GM18499 (cell line): ENCODE measurements at regions not wholly inside any gene's neighbourhood (a gene's known extent, or its start where the extent isn't known, plus 50 kb on each side); places are given as distances from the start of the nearest gene placed in this dataset.
A peak's percentile ranks its signal among the peaks of the same experiment; 100 is the strongest.
"Not testable (repeated sequence)": the region's sequence is repeated elsewhere in the genome, so short reads cannot be mapped to it uniquely, and the experiment has no call there.

ENCODE experiments used
- ATAC-seq: cut with Tn5 transposase; IDR thresholded peaks from one replicate; pipeline ENCODE4 v1.9.1; 2021; ENCODE audit warnings: moderate number of reproducible peaks; ENCODE audit not compliant: insufficient read depth, unreplicated experiment

- ATAC-seq = not testable (repeated sequence)
Measured at GRCh38 chrX:76774912-76775311, 347.4 kb downstream of the MAGEE1 start.

DNA sequence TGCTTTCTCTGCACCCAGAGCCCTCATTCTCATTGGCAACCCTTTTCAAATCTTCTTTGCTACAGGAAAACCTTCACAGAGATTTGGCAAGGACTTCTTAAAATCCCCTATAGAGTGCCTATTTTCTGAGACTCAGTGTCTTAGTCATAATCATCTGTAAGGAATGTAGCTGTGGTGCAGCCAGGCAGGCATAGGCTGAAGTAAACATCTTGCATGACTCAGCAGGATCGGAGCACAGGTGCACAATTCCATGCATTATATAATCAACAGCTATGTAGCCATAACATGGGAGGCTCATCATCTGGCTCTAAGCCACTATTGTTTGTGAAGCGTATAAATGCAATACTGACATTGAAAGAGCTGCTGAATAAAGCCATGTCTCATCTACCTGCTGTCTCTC is 368.8 kb downstream of the MAGEE1 start:
- no peak for ATAC-seq

GRCh38 chrX:76802708-76803107 is 375.2 kb downstream of the MAGEE1 start:
- ATAC-seq = no peak

GRCh38 chrX:76815754-76816153 is 388.2 kb downstream of the MAGEE1 start:
- no peak for ATAC-seq

- ATAC-seq = not testable (repeated sequence)
Measured at GRCh38 chrX:76817279-76817678, 389.8 kb downstream of the MAGEE1 start.

DNA sequence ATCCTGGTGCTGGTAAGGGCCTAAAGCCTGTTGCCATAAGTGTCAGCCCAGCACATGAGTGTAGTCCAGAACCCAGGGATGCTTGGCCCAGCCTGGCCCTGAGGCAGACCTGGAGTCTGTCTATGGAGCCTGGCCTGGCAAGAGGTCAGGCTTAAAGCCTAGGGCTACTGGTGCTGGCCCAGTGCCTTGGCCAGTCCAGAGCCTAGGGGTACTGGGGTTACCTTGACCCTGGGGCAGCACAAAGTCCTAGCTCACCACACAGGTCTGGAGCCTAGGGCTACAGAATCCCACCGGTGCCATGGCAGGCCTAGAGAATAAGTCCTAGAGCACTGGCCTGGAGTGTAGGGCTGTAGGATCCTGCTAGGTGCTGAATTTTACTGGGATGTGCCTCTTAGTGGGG is 393.8 kb downstream of the MAGEE1 start:
- no peak for ATAC-seq

DNA sequence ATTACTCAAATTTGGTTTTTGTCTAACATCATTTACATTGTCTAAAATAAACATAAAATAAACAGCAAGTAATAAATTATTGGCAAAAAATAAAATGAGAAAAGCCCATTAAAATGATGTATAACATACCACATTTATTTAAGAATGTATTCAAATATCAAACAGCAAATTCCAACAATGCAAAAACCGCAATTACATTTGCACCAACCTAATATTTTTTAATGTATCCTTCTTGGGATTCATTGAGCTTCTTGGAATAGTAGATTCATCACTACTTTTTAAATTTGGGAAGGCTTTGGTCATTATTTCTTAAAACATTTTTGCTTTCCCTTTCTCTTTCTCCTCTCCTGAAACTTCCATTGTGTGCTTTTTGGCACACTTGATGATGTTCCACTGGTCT is 400.2 kb downstream of the MAGEE1 start:
- no peak for ATAC-seq

- not testable (repeated sequence) for ATAC-seq
Measured at GRCh38 chrX:76840902-76841301, 413.4 kb downstream of the MAGEE1 start.

- no peak for ATAC-seq
Measured at GRCh38 chrX:76850851-76851250, 423.3 kb downstream of the MAGEE1 start.

- no peak for ATAC-seq
Measured at GRCh38 chrX:76862509-76862908, 435.0 kb downstream of the MAGEE1 start.

GRCh38 chrX:76893930-76894329 is 466.4 kb downstream of the MAGEE1 start:
- no peak for ATAC-seq

DNA sequence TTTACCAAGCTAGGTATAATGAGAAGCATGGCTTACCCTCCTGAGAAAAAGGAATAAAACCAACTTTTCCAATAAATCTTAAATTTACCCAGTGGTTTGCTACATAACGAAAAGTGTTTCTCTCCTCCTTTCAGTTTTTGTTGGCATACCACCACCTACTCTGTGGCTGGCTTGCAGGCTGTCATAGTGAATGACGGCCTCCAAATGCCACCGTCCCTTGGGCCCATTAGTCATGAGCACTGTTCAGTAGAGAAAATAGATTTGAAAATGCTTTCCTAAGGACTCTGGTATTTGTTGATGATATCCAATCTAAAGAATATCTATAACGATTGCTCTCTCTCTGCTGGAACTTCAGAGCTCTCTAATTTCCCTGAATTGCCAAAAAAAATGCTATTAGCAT is 488.3 kb downstream of the MAGEE1 start:
- no peak for ATAC-seq

- no peak for ATAC-seq
Measured at GRCh38 chrX:76918033-76918432, 490.5 kb downstream of the MAGEE1 start.

DNA sequence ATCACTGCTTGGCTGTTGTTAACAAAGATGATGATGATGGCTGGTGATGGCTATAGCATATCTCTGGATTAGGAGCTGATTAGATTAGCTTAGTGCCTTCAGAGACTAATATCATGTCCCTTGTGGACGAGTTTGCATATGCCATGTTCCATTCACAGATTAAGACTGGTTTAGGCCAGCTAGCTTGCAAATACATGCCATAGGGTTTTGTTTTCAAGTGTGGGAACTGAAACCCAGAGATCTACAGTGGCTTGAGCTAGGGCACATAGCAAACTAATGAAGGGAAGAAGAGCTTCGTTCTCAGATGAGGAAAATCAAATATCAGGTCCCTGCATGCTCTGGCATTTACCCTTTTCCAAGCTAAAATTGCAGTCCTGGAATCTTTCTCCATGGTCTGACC is 492.3 kb downstream of the MAGEE1 start:
- no peak for ATAC-seq

- ATAC-seq = no peak
Measured at GRCh38 chrX:76920607-76921006, 493.1 kb downstream of the MAGEE1 start.

DNA sequence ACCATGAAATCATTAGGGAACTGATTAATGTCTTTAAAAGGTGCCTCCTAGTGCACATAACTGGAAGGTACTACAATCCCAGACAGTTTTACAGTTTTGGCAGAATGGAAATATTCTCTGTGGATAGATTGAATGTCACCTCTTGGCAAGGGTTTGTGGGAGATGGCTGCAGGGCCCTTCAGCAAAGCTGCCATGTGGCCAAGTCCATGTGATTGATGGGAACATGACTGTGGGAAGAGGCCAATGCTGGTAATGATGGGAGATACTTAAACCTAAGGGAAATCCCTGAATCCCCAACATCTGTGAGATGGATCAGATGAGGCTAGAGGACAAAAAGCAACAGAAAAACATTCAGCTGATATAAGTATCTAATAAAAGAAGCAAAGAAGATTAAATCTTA is 493.7 kb downstream of the MAGEE1 start:
- ATAC-seq = no peak

GRCh38 chrX:76922100-76922499 is 494.6 kb downstream of the MAGEE1 start:
- ATAC-seq = no peak

DNA sequence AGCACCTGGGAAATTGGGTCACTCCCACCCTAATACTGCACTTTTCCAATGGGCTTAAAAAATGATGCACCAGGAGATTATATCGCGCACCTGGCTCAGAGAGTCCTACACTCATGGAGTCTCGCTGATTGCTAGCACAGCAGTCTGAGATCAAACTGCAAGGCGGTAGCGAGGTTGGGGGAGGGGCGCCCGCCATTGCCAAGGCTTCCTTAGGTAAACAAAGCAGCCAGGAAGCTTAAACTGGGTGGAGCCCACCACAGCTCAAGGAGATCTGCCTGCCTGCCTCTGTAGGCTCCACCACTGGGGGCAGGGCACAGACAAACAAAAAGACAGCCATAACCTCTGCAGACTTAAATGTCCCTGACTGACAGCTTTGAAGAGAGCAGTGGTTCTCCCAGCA is 497.1 kb downstream of the MAGEE1 start:
- ATAC-seq = not testable (repeated sequence)

- ATAC-seq = no peak
Measured at GRCh38 chrX:76931518-76931917, 504.0 kb downstream of the MAGEE1 start.

DNA sequence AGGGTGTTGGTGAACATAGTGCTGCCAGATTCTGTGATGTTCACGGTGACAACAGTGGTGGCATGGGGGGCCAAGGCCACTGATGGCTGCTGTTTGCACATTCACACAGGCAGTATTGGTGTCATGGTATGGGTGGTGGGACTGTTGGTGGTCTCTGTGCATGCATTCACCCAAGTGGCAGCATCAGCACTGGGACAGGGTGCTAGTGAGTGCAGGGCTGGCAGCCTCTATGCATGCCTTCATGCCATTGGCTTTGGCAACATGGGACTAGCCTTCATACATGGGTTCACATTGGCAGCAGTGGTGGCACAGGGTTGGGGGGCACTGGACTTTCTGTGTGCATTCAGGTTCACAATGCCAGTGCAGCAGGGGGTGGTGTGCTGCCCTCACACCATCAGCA is 489.7 kb upstream of the FGF16 start:
- no peak for ATAC-seq

- ATAC-seq = peak; percentile 50
Measured at GRCh38 chrX:76971393-76972376, 475.5 kb upstream of the FGF16 start.

GRCh38 chrX:76977452-76977851 is 469.7 kb upstream of the FGF16 start:
- ATAC-seq = no peak
